Keratinocyte (primary cell): ENCODE measurements at regions not wholly inside any gene's neighbourhood (a gene's known extent, or its start where the extent isn't known, plus 50 kb on each side); places are given as distances from the start of the nearest gene placed in this dataset.

Source experiments
- CTCF ChIP-seq, 3 experiments: IDR thresholded peaks in 1 of 3; conservative IDR thresholded peaks in 1 of 3; optimal IDR thresholded peaks in 1 of 3; 2 replicates in 2 of 3; 3 replicates in 1 of 3; pipeline versions ENCODE3 to v1.5.1; 2011; ENCODE audit warnings: low read length in 3 of 3, mild to moderate bottlenecking in 3 of 3, moderate library complexity in 2 of 3, control low read depth in 1 of 3, inconsistent platforms in 1 of 3; ENCODE audit not compliant: insufficient read depth in 2 of 3; ENCODE audit errors: extremely low read depth in 1 of 3
- EZH2 ChIP-seq: IDR thresholded peaks from one replicate; pipeline ENCODE4 v1.6.1; 2012; ENCODE audit warnings: inconsistent platforms, mild to moderate bottlenecking, low read length, moderate library complexity

- no peak for TF ChIP-seq CTCF (optimal IDR thresholded peaks at IDR 0.05 in 1 of 3, IDR thresholded peaks at IDR 0.05 in 1 of 3, conservative IDR thresholded peaks at IDR 0.05 in 1 of 3; ENCODE audit: extremely low read depth in 1 of 3, insufficient read depth in 2 of 3, low read length in 3 of 3)
- no peak for TF ChIP-seq EZH2
Measured at GRCh38 chr7:38051786-38052185, 126.3 kb upstream of the STARD3NL start.
